ENCODE measurements at regions not wholly inside any gene's neighbourhood (a gene's known extent, or its start where the extent isn't known, plus 50 kb on each side); places are given as distances from the start of the nearest gene placed in this dataset.
"Not testable (repeated sequence)": the region's sequence is repeated elsewhere in the genome, so short reads cannot be mapped to it uniquely, and the experiment has no call there.

DNA sequence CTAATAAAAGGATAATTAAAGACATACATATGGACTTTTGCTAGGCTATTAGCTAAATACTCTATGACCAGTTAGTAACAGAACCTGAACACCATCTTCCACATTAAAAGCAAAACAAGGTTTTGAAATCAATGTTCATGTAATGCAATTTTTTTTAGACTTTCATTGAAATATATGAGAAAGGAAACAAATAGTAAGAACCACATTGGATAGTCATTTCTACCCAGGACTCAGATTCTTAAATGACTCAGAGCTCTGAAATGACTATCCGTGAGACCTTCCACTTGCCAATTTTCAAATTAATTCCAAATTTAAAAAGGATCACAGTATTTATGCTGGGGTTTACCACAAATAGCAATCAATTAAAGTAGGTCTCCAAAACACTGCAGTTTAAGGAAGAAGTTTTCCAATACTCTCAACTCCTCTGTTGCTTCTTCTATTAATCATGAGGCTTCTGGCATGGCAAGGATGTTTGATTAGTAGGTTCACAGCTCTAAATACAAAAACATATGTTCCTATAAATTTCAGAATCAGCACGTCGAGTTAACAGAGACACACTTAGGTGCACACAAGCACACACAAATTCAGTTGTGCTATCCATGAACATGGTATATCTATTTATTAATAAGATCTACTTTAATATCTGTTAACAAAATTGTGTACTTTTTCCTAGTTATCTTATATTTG, 841.0 kb downstream of the RNF144A start:
- no peak for DNase-seq (ENCODE audit: low read depth in 2 of 2)

DNA sequence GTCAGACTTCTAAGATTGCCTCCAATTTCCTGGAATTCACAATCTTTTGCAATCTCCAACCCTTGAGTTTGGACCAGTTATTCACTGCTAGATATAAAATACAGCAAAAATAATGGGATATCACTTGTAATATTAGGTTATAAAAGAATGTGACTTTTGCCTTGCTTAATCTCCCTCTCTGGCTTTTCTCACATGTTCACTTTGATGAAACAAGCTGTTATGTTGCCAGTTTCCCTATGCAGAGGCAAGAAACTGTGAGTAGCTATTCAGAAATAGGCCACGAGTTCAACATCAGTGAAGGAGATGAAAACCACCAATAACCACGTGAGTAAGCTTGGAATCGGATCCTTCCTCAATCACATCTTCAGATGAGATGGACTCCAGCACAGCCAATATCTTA, 842.7 kb downstream of the RNF144A start:
- no peak for DNase-seq (ENCODE audit: low read depth in 2 of 2)

GRCh38 chr2:7763418-7763817, 846.2 kb downstream of the RNF144A start:
- not testable (repeated sequence) for DNase-seq (ENCODE audit: low read depth in 2 of 2)

DNA sequence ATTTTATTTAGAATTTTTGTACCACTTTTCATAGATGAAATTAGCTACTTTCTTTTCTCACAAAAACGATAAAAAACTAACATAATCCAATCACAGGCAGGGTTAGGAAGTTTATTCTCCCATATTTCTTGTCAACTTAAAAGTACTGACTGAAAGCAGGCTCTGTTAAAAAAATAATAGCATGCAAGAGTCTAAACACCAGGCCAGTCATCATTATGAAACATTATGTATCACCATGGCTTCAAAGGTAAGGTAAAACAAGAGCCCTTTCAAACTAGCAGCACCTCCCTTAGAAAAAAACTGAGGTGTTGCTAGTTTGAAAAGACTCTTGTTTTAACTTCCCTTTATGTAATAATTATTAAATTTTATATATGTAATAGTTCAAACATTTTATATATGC, 848.0 kb downstream of the RNF144A start:
- no peak for DNase-seq (ENCODE audit: low read depth in 2 of 2)

- DNase-seq (ENCODE audit: low read depth in 2 of 2), result no peak
Observed at GRCh38 chr2:7766088-7766722, 849.0 kb downstream of the RNF144A start.

- DNase-seq (ENCODE audit: low read depth in 2 of 2), result no peak
Observed at GRCh38 chr2:7766978-7767565, 849.9 kb downstream of the RNF144A start.

- no peak for DNase-seq (ENCODE audit: low read depth in 2 of 2)
Observed at GRCh38 chr2:7767902-7768301, 850.7 kb downstream of the RNF144A start.

DNA sequence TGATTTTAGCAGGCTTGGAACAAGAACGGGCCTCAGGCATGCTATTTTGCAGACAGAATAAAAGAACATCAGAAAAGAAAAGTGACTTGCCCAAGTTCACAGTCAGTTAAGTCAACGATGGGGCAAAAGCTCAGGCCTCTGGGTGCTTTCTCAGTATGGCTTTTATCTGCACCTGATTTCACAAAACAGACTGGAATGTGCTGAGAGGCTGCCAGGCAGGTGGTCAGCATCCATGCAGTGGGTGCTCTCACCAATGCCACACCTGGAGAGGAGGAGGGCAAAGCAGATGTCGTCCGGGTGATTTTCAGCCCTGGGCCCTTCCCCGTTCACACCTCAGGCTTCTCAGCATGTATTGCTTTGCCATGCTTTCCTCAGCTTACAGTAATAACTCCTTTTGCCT, 854.6 kb downstream of the RNF144A start:
- no peak for DNase-seq (ENCODE audit: low read depth in 2 of 2)

- peak in 1 of 2 donors; percentile 23 for DNase-seq (ENCODE audit: low read depth in 2 of 2)
Observed at GRCh38 chr2:7773362-7774360, 856.4 kb downstream of the RNF144A start.

DNA sequence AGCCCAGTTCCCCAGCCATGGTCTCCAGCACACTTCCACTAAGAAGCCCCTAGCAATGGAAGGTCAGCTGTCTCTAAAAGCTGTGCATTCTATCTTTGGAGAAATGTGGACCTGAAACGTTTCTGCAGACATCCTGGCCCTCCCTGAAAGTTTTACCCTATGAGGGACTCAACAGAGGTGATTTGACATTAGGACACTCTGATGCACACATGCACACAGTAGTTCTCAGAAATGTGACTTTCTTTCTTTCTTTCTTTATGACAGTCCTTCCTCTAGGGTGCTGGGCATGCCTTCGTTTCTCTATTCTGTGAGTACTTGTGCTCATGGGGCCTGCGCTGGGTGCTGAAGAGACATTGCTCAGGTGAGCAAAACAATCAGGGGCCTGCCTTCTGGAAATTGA, 857.3 kb downstream of the RNF144A start:
- no peak for DNase-seq (ENCODE audit: low read depth in 2 of 2)

DNA sequence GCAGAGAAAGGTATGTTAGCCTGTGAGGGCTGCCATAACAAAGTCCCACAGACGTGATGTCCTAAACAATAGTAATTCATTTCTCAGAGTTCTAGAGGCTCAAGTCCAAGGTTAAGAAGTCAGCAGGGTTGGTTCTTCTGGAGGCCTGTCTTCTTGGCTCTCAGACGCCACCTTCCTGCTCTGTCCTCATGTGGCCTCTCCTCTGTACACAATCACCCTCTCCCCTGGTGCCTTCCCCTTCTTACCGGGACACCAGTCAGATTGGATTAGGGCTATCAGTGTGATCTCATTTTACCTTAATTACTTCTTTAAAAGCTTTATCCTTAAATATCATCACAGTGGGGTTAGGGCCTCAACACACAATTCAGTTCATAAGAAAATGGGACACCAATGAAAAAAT, 860.5 kb downstream of the RNF144A start:
- no peak for DNase-seq (ENCODE audit: low read depth in 2 of 2)

DNA sequence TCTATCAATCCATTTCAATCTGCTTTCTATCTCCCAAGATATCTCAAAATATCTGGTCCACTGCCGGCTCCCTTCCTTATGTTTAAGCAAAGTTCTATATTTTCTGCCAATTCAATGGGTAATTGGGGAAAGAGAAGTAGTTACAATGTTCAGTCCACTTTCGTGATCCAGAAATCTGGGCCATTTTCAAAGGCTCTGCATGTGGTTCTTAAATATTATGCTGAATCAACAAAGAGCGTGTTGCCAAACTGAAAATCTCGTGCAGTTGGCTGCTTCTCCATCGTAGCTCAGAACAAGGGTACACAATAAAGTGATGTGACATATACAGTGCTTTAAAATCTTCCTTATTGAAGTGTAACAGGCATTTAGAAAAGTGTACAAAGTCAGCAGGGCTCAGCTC, 863.1 kb downstream of the RNF144A start:
- no peak for DNase-seq (ENCODE audit: low read depth in 2 of 2)

GRCh38 chr2:7785700-7786099, 868.5 kb downstream of the RNF144A start:
- no peak for DNase-seq (ENCODE audit: low read depth in 2 of 2)

GRCh38 chr2:7788736-7789135, 871.5 kb downstream of the RNF144A start:
- DNase-seq (ENCODE audit: low read depth in 2 of 2), result no peak

DNA sequence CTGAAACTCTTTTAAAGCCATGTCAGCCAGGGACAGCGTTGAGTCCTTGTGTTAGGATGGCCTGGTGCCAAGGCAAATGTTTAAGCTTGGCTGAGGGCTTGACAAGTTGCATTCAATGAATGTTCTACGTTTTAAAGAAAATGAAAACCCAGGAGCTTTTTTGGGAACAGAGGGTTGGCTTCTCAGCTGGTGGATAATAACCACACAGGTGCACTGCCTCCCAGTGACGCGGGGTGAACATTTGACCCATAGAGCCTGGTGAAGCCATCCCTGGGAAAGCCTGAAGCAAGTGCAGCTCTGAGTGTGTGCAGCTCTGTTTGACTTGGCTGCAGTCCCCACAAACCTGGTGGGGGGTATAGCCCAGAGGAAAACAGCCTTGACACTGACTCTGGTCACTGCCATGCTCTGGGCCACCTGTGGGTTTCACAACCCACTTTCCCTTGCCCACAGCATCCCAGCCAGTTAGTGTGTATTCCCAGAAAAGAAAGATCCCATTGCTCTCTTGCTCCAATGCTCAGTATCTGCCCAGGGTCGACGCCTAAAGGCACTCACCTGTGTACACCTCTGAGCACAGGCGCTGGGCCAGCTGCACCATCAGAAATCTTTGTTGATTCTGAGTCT, 874.9 kb downstream of the RNF144A start:
- no peak for DNase-seq (ENCODE audit: low read depth in 2 of 2)

DNA sequence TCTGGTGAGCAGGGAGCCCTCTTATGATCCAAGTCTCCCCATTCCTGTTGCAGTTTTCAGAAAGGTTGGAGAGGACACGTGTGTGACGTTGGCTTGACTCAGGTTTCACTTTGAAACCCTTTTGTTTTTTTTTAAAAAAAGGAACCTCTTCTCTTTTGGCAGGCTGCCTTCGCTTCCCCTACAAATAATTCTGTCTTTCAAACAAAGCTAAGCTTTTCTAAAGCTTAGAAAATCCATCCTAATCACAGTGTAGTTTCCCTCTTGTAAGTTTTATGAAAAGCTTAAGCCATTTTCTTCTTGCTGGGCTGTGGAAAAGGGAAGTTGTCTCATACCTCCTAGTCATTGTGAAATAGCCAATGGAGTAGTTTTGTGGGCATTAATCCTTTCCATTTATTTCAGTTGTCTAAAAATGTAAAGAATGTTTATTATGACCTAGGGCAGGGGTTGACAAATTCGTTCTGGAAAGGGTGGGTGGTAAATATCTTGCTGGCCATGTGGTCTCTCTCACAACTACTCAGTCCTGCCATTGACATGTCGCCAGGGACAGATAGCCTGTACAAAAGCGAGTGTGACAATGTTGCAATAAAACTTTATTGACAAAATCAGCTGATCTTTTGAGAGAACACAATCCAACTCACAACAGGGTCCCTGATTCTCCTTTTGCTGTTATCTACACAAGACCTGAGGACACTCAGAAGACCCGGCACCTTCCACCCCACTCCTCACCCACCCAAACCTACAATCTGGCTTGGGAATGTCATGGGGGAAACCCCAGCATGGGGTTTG, 878.8 kb downstream of the RNF144A start:
- no peak for DNase-seq (ENCODE audit: low read depth in 2 of 2)

GRCh38 chr2:7800031-7800430, 881.8 kb upstream of the ID2 start:
- no peak for DNase-seq (ENCODE audit: low read depth in 2 of 2)

DNA sequence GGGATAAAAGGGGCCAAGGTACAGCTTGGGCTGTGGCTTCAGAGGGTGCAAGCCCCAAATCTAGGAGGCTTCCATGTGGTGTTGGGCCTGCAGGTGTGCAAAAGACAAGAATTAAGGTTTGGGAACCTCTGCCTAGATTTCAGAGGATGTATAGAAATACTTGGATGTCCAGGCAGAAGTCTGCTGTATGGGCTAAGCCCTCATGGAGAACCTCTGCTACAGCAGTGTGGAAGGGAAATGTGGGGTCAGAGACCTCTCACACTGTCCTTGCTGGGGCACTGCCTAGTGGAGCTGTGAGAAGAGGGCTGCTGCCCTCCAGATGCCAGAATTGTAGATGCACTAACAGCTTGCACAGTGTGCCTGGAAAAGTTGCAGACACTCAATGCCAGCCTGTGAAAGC, 880.6 kb upstream of the ID2 start:
- DNase-seq (ENCODE audit: low read depth in 2 of 2), result no peak

DNA sequence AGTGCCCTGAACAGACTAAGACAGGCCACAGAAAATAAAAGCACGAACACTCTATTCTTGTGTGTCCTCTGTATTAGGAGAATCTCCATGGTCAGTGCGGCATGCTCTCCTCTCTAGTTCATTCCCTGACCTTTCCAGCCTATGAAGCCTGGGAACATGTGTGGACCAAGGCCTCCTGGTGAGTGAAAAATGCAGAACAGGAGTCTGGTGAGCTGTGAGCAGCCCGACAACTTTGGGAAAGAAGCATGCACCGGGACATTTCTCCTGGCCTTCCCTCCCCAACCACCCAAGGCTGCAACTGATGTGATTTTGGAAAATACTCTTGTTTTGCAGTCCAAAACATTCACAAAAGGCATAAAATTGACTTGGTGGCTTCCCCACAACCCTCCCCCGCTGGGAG, 878.3 kb upstream of the ID2 start:
- DNase-seq (ENCODE audit: low read depth in 2 of 2), result no peak

DNA sequence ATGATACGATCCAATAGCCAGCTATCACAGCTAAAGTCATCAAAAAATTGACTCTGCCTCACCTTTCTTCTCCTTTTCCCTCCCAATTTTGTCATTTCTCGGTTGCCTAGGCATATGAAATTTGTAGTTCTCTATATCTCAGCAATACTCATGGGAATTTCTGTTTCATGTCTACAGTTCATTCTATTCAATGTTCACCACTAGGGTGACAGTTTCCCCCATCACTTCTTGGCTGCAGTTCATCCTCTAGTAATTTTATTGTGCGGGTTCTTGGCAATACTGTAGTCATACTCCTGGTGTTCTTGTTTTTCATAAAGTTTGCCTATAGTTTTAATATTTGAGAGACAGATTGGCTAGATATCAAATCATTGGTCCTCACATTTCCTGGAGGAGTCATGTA, 872.2 kb upstream of the ID2 start:
- DNase-seq (ENCODE audit: low read depth in 2 of 2), result no peak

DNA sequence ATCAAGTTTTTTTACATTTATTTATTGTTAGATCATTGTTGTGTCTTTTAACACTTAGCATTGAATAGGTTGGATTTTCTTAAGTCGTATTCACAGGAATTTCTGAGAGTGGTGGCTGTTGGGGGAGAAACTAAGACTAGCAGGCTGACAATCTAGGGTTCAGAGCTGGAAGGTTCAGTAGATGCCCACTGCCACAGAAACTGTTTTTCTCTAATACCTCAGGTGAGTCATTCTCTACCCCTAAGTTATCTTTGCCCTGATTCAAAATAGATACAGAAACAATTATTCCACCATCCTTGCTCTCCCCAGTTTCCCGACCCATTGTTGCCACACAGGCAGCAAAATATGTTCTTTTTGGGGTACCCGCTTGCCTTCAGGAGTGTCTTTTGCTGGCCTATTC, 870.8 kb upstream of the ID2 start:
- DNase-seq (ENCODE audit: low read depth in 2 of 2), result no peak
